ENCODE measurements at regions not wholly inside any gene's neighbourhood (a gene's known extent, or its start where the extent isn't known, plus 50 kb on each side); places are given as distances from the start of the nearest gene placed in this dataset. TPM values are rescaled to one million over a fixed set of nuclear protein-coding genes. Genes with fewer than 3 reads are reported as not detected.
A peak's percentile ranks its signal among the peaks of the same experiment; 100 is the strongest.
"Not testable (repeated sequence)": the region's sequence is repeated elsewhere in the genome, so short reads cannot be mapped to it uniquely, and the experiment has no call there.

DNA sequence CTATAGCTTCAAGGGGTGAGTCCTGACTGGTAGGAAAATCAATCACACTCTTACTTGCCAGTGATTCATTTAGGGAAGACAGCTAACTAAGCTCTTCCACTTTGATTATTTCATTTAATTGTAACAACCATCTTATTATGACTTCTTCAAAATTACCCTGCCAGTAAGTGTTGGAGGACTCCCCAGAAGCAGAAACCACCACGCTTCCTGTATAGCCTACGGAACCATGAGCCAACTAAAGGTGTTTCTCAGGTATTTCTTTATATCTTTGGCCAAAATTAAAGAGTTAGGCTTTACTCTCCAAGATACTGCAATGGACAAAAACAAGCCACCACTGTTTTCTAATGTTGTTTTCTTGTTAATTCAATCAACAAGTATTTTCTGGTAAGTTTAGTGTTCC is 61.0 kb downstream of the FOXD4L5 start:
- not testable (repeated sequence) for H3K4me1 ChIP-seq (ENCODE audit: insufficient read depth); H3K9me2 ChIP-seq (replicated peaks; ENCODE audit: insufficient read depth); H3K27me3 ChIP-seq; H3K27ac ChIP-seq; H3K79me2 ChIP-seq; H2AFZ ChIP-seq; DNase-seq (ENCODE audit: low spot score); H3K9me3 ChIP-seq (ENCODE audit: low read depth); H4K20me1 ChIP-seq (ENCODE audit: insufficient read depth, poor library complexity, severe bottlenecking); H3K4me2 ChIP-seq; H3K4me3 ChIP-seq; H3K36me3 ChIP-seq (replicated peaks; ENCODE audit: insufficient read depth, low read depth)
- 97% methylated on average over 2 of the region's 2 CpGs for WGBS (ENCODE audit: low lambda C conversion rate, missing lambda C conversion rate)

GRCh38 chr9:65208834-65209233 is 76.2 kb downstream of the FOXD4L5 start:
- not testable (repeated sequence) for H3K4me3 ChIP-seq; H3K9me2 ChIP-seq (replicated peaks; ENCODE audit: insufficient read depth); DNase-seq (ENCODE audit: low spot score); H3K4me1 ChIP-seq (ENCODE audit: insufficient read depth); H4K20me1 ChIP-seq (ENCODE audit: insufficient read depth, poor library complexity, severe bottlenecking); H2AFZ ChIP-seq; H3K36me3 ChIP-seq (replicated peaks; ENCODE audit: insufficient read depth, low read depth); H3K27me3 ChIP-seq; H3K27ac ChIP-seq; H3K4me2 ChIP-seq; H3K79me2 ChIP-seq; H3K9me3 ChIP-seq (ENCODE audit: low read depth)

DNA sequence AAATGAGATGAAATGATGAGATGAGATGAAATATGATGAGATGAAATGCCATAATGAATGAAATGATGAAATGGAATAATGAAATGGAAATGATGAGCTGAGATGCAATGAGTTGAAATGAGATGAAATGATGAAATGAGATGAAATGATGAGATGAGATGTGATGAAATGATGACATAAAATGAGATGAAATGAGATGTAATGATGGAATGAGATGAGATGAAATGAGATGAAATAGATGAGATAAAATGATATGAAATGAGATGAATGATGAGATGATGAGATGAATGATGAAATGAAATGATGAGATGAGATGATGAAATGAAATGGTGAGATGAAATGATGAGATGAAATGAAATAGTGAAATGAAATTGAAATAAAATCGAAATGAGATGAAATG is 77.7 kb downstream of the FOXD4L5 start:
- not testable (repeated sequence) for H3K9me2 ChIP-seq (replicated peaks; ENCODE audit: insufficient read depth); H3K27ac ChIP-seq; H4K20me1 ChIP-seq (ENCODE audit: insufficient read depth, poor library complexity, severe bottlenecking); H3K4me2 ChIP-seq; H3K4me3 ChIP-seq; H2AFZ ChIP-seq; DNase-seq (ENCODE audit: low spot score); H3K36me3 ChIP-seq (replicated peaks; ENCODE audit: insufficient read depth, low read depth); H3K79me2 ChIP-seq; H3K27me3 ChIP-seq; H3K9me3 ChIP-seq (ENCODE audit: low read depth); H3K4me1 ChIP-seq (ENCODE audit: insufficient read depth)
- WGBS (ENCODE audit: low lambda C conversion rate, missing lambda C conversion rate), result no CpG with 5 or more reads among the region's 1 CpG

GRCh38 chr9:65205853-65206252 is 79.2 kb downstream of the FOXD4L5 start:
- not testable (repeated sequence) for H2AFZ ChIP-seq; DNase-seq (ENCODE audit: low spot score); H3K4me1 ChIP-seq (ENCODE audit: insufficient read depth); H3K9me2 ChIP-seq (replicated peaks; ENCODE audit: insufficient read depth); H3K27me3 ChIP-seq; H3K79me2 ChIP-seq; H3K36me3 ChIP-seq (replicated peaks; ENCODE audit: insufficient read depth, low read depth); H3K4me3 ChIP-seq; H4K20me1 ChIP-seq (ENCODE audit: insufficient read depth, poor library complexity, severe bottlenecking); H3K9me3 ChIP-seq (ENCODE audit: low read depth); H3K27ac ChIP-seq; H3K4me2 ChIP-seq
- WGBS (ENCODE audit: low lambda C conversion rate, missing lambda C conversion rate), result no CpG with 5 or more reads among the region's 1 CpG

GRCh38 chr9:65195781-65196180 is 89.2 kb downstream of the FOXD4L5 start:
- not testable (repeated sequence) for H3K36me3 ChIP-seq (replicated peaks; ENCODE audit: insufficient read depth, low read depth); H3K27ac ChIP-seq; H3K4me2 ChIP-seq; H3K4me3 ChIP-seq; H3K9me2 ChIP-seq (replicated peaks; ENCODE audit: insufficient read depth); H3K79me2 ChIP-seq; H2AFZ ChIP-seq; H3K4me1 ChIP-seq (ENCODE audit: insufficient read depth); H4K20me1 ChIP-seq (ENCODE audit: insufficient read depth, poor library complexity, severe bottlenecking); H3K9me3 ChIP-seq (ENCODE audit: low read depth); H3K27me3 ChIP-seq
- WGBS (ENCODE audit: low lambda C conversion rate, missing lambda C conversion rate), result 0% methylated on average over 6 of the region's 65 CpGs
- peak; percentile 4 for DNase-seq (ENCODE audit: low spot score)

DNA sequence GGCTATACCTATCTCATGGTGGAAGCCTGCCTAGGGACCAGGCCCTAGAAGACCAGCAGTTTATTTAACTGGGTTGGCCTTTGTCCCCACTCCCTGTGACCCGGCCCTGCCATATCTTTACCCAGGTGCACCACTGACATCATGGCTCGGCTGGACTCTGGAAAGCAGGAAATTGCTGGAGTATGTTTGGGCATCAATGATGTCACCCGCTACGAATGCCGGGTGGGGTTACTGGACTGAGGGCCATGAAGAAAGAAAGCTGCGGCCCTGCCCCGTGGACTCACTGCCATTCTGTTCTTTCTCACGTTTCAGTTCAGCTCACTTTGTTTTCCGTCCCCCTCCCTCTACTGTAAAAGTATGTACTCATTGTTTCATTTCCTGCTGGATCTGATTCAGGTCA is 129.1 kb downstream of the FOXD4L5 start:
- not testable (repeated sequence) for DNase-seq (ENCODE audit: low spot score); H3K4me1 ChIP-seq (ENCODE audit: insufficient read depth); H3K27me3 ChIP-seq; H3K9me3 ChIP-seq (ENCODE audit: low read depth); H4K20me1 ChIP-seq (ENCODE audit: insufficient read depth, poor library complexity, severe bottlenecking); H3K79me2 ChIP-seq; H3K27ac ChIP-seq; H3K36me3 ChIP-seq (replicated peaks; ENCODE audit: insufficient read depth, low read depth); H3K9me2 ChIP-seq (replicated peaks; ENCODE audit: insufficient read depth); H3K4me3 ChIP-seq; H3K4me2 ChIP-seq; H2AFZ ChIP-seq
- no CpG with 5 or more reads among the region's 9 CpGs for WGBS (ENCODE audit: low lambda C conversion rate, missing lambda C conversion rate)

Small RNA genes in the stretch of these regions (small RNA-seq; reads per million reads assigned to genes)
- not detected for gene AL512605.2

Data from hepatocyte (in vitro differentiated cells).